MM.1S (cell line): ENCODE measurements at regions not wholly inside any gene's neighbourhood (a gene's known extent, or its start where the extent isn't known, plus 50 kb on each side); places are given as distances from the start of the nearest gene placed in this dataset.

ENCODE experiments used
- DNase-seq: peaks from one replicate; pipeline ENCODE4 v3.0.0-alpha.2; 2015
- H2AFZ ChIP-seq: fragments of 300-600 bp; sonication (generic); 2 replicates; pipeline ENCODE4 v1.6.0; 2016; ENCODE audit warnings: antibody characterized with exemption, low read length
- H3F3A ChIP-seq: fragments of 300-600 bp; sonication (generic); 2 replicates; pipeline ENCODE4 v1.6.1; 2016; ENCODE audit warnings: mild to moderate bottlenecking, antibody characterized with exemption, low read length, moderate library complexity, mixed read lengths; ENCODE audit not compliant: insufficient read depth
- H3K27ac ChIP-seq: fragments of 300-600 bp; sonication (generic); 2 replicates; pipeline ENCODE4 v1.5.1; 2016; ENCODE audit warnings: mild to moderate bottlenecking, low read length
- H3K27me3 ChIP-seq: fragments of 300-600 bp; sonication (generic); replicated peaks from 2 replicates; pipeline ENCODE4 v1.6.0; 2016; ENCODE audit warnings: low read length; ENCODE audit not compliant: insufficient read depth
- H3K36me3 ChIP-seq: fragments of 300-600 bp; sonication (generic); replicated peaks from 2 replicates; pipeline ENCODE4 v1.6.1; 2016; ENCODE audit warnings: mild to moderate bottlenecking, low read length, mixed read lengths; ENCODE audit not compliant: insufficient read depth
- H3K4me1 ChIP-seq: fragments of 300-600 bp; sonication (generic); 2 replicates; pipeline ENCODE4 v1.6.1; 2016; ENCODE audit warnings: low read length, mixed read lengths
- H3K4me2 ChIP-seq: fragments of 300-600 bp; sonication (generic); 2 replicates; pipeline ENCODE4 v1.6.0; 2016; ENCODE audit warnings: low read depth, low read length
- H3K4me3 ChIP-seq: fragments of 300-600 bp; sonication (generic); 2 replicates; pipeline ENCODE4 v1.5.1; 2016; ENCODE audit warnings: low read length, mixed read lengths
- H3K79me2 ChIP-seq: fragments of 300-600 bp; sonication (generic); 2 replicates; pipeline ENCODE4 v1.6.1; 2016; ENCODE audit warnings: mixed run types, low read length, mixed read lengths
- H3K9ac ChIP-seq: fragments of 300-600 bp; sonication (generic); 2 replicates; pipeline ENCODE4 v1.6.1; 2016; ENCODE audit warnings: low read length, mixed read lengths
- H3K9me2 ChIP-seq: fragments of 300-600 bp; sonication (generic); replicated peaks from 2 replicates; pipeline ENCODE4 v1.6.1; 2016; ENCODE audit warnings: mild to moderate bottlenecking, low read length, mixed read lengths; ENCODE audit not compliant: insufficient read depth
- H3K9me3 ChIP-seq: fragments of 300-600 bp; sonication (generic); replicated peaks from 2 replicates; pipeline ENCODE4 v1.6.1; 2016; ENCODE audit warnings: mild to moderate bottlenecking, low read length, mixed read lengths; ENCODE audit not compliant: insufficient read depth
- H4K20me1 ChIP-seq: fragments of 300-600 bp; sonication (generic); 2 replicates; pipeline ENCODE4 v1.6.1; 2016; ENCODE audit warnings: mild to moderate bottlenecking, low read length, moderate library complexity, mixed read lengths; ENCODE audit not compliant: insufficient read depth
- EZH2 ChIP-seq: fragments of 300-600 bp; sonication (generic); optimal IDR thresholded peaks from 2 replicates; pipeline ENCODE3; 2017; ENCODE audit warnings: low read depth, mild to moderate bottlenecking, antibody characterized with exemption, low read length, mixed read lengths
- EZH2phosphoT487 ChIP-seq: fragments of 300-600 bp; sonication (generic); IDR thresholded peaks from 2 replicates; pipeline ENCODE4 v1.6.1; 2018; ENCODE audit warnings: antibody characterized with exemption, low read length
- TF ChIP-seq, protein P1 (sequence below): fragments of 300-600 bp; sonication (generic); IDR thresholded peaks from 2 replicates; pipeline ENCODE4 v1.5.1; 2016; ENCODE audit warnings: antibody characterized with exemption, low read length, mixed read lengths

DNA sequence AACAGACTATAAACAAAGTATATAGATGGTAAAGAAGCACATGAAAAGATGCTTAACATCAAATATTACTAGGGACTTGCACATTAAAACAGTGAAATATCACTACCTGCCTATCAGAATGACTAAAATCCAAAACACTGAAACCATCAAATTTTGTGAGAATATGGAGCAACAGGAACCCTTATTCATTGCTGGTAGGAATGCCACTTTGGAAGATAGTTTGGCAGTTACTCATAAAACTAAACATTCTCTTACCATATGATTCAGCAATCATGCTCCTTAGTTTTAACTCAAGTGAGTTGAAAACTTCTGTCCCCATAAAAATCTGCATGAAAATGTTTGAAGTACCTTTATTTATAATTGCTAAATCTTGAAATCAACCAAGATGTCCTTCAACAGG, 297.6 kb downstream of the DAD1 start:
- TF ChIP-seq, protein P1, sequence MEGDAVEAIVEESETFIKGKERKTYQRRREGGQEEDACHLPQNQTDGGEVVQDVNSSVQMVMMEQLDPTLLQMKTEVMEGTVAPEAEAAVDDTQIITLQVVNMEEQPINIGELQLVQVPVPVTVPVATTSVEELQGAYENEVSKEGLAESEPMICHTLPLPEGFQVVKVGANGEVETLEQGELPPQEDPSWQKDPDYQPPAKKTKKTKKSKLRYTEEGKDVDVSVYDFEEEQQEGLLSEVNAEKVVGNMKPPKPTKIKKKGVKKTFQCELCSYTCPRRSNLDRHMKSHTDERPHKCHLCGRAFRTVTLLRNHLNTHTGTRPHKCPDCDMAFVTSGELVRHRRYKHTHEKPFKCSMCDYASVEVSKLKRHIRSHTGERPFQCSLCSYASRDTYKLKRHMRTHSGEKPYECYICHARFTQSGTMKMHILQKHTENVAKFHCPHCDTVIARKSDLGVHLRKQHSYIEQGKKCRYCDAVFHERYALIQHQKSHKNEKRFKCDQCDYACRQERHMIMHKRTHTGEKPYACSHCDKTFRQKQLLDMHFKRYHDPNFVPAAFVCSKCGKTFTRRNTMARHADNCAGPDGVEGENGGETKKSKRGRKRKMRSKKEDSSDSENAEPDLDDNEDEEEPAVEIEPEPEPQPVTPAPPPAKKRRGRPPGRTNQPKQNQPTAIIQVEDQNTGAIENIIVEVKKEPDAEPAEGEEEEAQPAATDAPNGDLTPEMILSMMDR = no peak
- TF ChIP-seq EZH2 (no peak), EZH2phosphoT487 (no peak)
- H3K27ac ChIP-seq = no peak overlapping the region
- H2AFZ ChIP-seq = no peak overlapping the region
- no peak for DNase-seq
- no peaks in the 10 kb centered on the region for H3K9me2 ChIP-seq
- no peak overlapping the region for H3K4me2 ChIP-seq
- H3K9me3 ChIP-seq = no peaks in the 10 kb centered on the region
- H3K79me2 ChIP-seq = no peaks in the 10 kb centered on the region
- no peaks in the 10 kb centered on the region for H3F3A ChIP-seq
- no peaks in the 10 kb centered on the region for H4K20me1 ChIP-seq
- no peak overlapping the region for H3K4me3 ChIP-seq
- H3K36me3 ChIP-seq = no peaks in the 10 kb centered on the region
- no peaks in the 10 kb centered on the region for H3K4me1 ChIP-seq
- no peaks in the 10 kb centered on the region; the same call in 1 of the 2 replicates for H3K27me3 ChIP-seq
- H3K9ac ChIP-seq = no peak overlapping the region

DNA sequence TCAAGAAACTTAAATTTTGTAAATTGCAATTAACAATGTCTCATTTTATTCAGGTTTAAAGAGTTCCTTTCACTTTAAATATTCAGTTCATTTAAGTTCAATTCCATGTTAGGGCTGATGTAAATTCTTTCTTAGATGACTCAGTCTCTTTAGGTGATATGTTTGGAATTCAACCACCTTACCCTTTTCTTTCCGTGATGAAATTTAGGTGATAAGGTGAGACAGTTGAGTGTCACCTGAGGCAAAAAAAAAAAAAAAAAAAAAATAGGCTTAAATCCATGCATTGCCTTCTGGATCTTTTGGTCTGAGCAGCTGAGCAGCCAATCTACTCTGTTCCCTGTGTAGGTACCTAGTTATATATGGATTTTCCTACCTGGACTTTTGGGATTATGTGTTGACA, 299.5 kb downstream of the DAD1 start:
- Histone ChIP-seq H3K9ac (no peak overlapping the region), H3K79me2 (no peaks in the 10 kb centered on the region), H3F3A (no peaks in the 10 kb centered on the region), H3K9me2 (no peaks in the 10 kb centered on the region), H3K4me3 (no peak overlapping the region), H3K27ac (no peak overlapping the region), H3K4me1 (no peaks in the 10 kb centered on the region), H3K4me2 (no peak overlapping the region), H3K9me3 (no peaks in the 10 kb centered on the region), H3K27me3 (no peaks in the 10 kb centered on the region), H2AFZ (no peak overlapping the region), H3K36me3 (no peaks in the 10 kb centered on the region), H4K20me1 (no peaks in the 10 kb centered on the region)
- TF ChIP-seq, protein P1 = no peak
- TF ChIP-seq EZH2phosphoT487 = no peak
- no peak for TF ChIP-seq EZH2
- no peak for DNase-seq

DNA sequence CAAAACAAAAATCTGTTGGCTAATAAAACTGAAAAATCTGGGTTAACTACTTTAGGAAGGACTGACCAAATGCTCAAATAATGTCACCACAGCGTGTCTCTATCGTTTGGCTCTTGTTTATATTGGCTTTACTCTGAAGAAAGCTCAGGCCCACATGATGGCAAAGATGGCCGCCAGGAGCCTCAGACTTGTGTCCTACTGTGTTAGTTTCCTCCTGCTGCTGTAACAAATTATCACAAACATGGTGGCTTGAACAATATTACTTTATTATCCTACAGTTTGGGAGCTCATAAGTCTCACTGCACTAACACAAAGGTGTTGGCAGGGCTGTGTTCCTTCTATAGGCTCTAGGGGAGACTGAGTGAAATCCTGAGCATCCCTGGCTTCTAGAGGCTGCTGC, 303.0 kb downstream of the DAD1 start:
- Histone ChIP-seq H3K9me3 (no peaks in the 10 kb centered on the region), H3K4me2 (no peak overlapping the region), H3K4me1 (0 out of 2 replicates have a peak, but pooled peaks cover 2% of the 10 kb centered on the region), H4K20me1 (no peaks in the 10 kb centered on the region), H2AFZ (no peak overlapping the region), H3K79me2 (no peaks in the 10 kb centered on the region), H3K36me3 (no peaks in the 10 kb centered on the region), H3K27ac (no peak overlapping the region), H3F3A (no peaks in the 10 kb centered on the region), H3K9ac (no peak overlapping the region), H3K4me3 (no peak overlapping the region), H3K9me2 (no peaks in the 10 kb centered on the region), H3K27me3 (no peaks in the 10 kb centered on the region)
- TF ChIP-seq EZH2phosphoT487 = no peak
- no peak for TF ChIP-seq EZH2
- TF ChIP-seq, protein P1 = no peak
- DNase-seq = no peak
